ENCODE measurements at regions not wholly inside any gene's neighbourhood (a gene's known extent, or its start where the extent isn't known, plus 50 kb on each side); places are given as distances from the start of the nearest gene placed in this dataset.
"Not testable (repeated sequence)": the region's sequence is repeated elsewhere in the genome, so short reads cannot be mapped to it uniquely, and the experiment has no call there.

GRCh38 chr10:33859319-33860022, 525.0 kb upstream of the NRP1 start:
- no peak for DNase-seq

- no peak for DNase-seq
Observed at GRCh38 chr10:33858326-33858725, 523.9 kb upstream of the NRP1 start.

- not testable (repeated sequence) for DNase-seq
Observed at GRCh38 chr10:33853221-33853620, 518.8 kb upstream of the NRP1 start.

- DNase-seq = no peak
Observed at GRCh38 chr10:33843379-33843778, 508.9 kb upstream of the NRP1 start.

- no peak for DNase-seq
Observed at GRCh38 chr10:33841678-33842077, 507.2 kb upstream of the NRP1 start.

- DNase-seq = no peak
Observed at GRCh38 chr10:33838731-33839130, 504.3 kb upstream of the NRP1 start.

GRCh38 chr10:33837736-33838135, 503.3 kb upstream of the NRP1 start:
- DNase-seq = no peak

- DNase-seq = no peak
Observed at GRCh38 chr10:33835556-33835955, 501.1 kb upstream of the NRP1 start.

GRCh38 chr10:33833566-33833965, 499.1 kb upstream of the NRP1 start:
- no peak for DNase-seq

GRCh38 chr10:33832124-33832787, 497.8 kb upstream of the NRP1 start:
- no peak for DNase-seq

- no peak for DNase-seq
Observed at GRCh38 chr10:33831591-33831990, 497.1 kb upstream of the NRP1 start.

- DNase-seq = not testable (repeated sequence)
Observed at GRCh38 chr10:33829899-33830298, 495.4 kb upstream of the NRP1 start.

GRCh38 chr10:33828592-33828991, 494.1 kb upstream of the NRP1 start:
- DNase-seq = no peak

- DNase-seq = no peak
Observed at GRCh38 chr10:33826186-33826585, 491.7 kb upstream of the NRP1 start.

- DNase-seq = no peak
Observed at GRCh38 chr10:33822774-33823173, 488.3 kb upstream of the NRP1 start.

- DNase-seq = no peak
Observed at GRCh38 chr10:33820531-33820930, 486.1 kb upstream of the NRP1 start.

- no peak for DNase-seq
Observed at GRCh38 chr10:33819206-33819605, 484.7 kb upstream of the NRP1 start.

GRCh38 chr10:33818343-33818742, 483.9 kb upstream of the NRP1 start:
- DNase-seq = no peak

- DNase-seq = no peak
Observed at GRCh38 chr10:33817605-33818004, 483.1 kb upstream of the NRP1 start.

GRCh38 chr10:33815776-33816175, 481.3 kb upstream of the NRP1 start:
- no peak for DNase-seq

- DNase-seq = no peak
Observed at GRCh38 chr10:33813871-33814270, 479.4 kb upstream of the NRP1 start.

GRCh38 chr10:33813415-33813814, 478.9 kb upstream of the NRP1 start:
- no peak for DNase-seq

- no peak for DNase-seq
Observed at GRCh38 chr10:33812586-33812985, 478.1 kb upstream of the NRP1 start.

- DNase-seq = no peak
Observed at GRCh38 chr10:33810986-33811385, 476.5 kb upstream of the NRP1 start.

- no peak for DNase-seq
Observed at GRCh38 chr10:33809732-33810131, 475.3 kb upstream of the NRP1 start.

Data from stimulated activated CD4-positive, alpha-beta T cell treated with anti-CD3 and anti-CD28 coated beads, Interleukin-1b, Interleukin-23, amount 100 ng/mL, for 48 hours (primary cell).